ENCODE measurements at regions not wholly inside any gene's neighbourhood (a gene's known extent, or its start where the extent isn't known, plus 50 kb on each side); places are given as distances from the start of the nearest gene placed in this dataset.
"Not testable (repeated sequence)": the region's sequence is repeated elsewhere in the genome, so short reads cannot be mapped to it uniquely, and the experiment has no call there.

GRCh38 chr1:213687832-213688231, 299.9 kb upstream of the PROX1 start:
- CTCF ChIA-PET, result no interaction called here
- peaks cover 3% of the 10 kb centered on the region for H3K27me3 Mint-ChIP-seq
- H3K36me3 Mint-ChIP-seq, result no peaks in the 10 kb centered on the region
- no peak overlapping the region for H3K4me3 Mint-ChIP-seq
- no peak for DNase-seq
- no peaks in the 10 kb centered on the region for H3K4me1 Mint-ChIP-seq
- H3K27ac Mint-ChIP-seq, result no peak overlapping the region
- H3K9me3 Mint-ChIP-seq, result no peaks in the 10 kb centered on the region

- DNase-seq, result no peak
- no peak overlapping the region for H3K4me3 Mint-ChIP-seq
- CTCF ChIA-PET, result interaction anchor here (0.5 kb wide), 1 partner anchor 107 kb away, joined by 3 read pairs; no protein-coding TSS in a partner anchor
- no peaks in the 10 kb centered on the region for H3K9me3 Mint-ChIP-seq
- no peaks in the 10 kb centered on the region for H3K36me3 Mint-ChIP-seq
- H3K4me1 Mint-ChIP-seq, result no peaks in the 10 kb centered on the region
- H3K27ac Mint-ChIP-seq, result no peak overlapping the region
- H3K27me3 Mint-ChIP-seq, result peaks cover 3% of the 10 kb centered on the region
Observed at GRCh38 chr1:213688655-213689054, 299.1 kb upstream of the PROX1 start.

GRCh38 chr1:213689260-213689659, 298.5 kb upstream of the PROX1 start:
- no peaks in the 10 kb centered on the region for H3K4me1 Mint-ChIP-seq
- CTCF ChIA-PET, result interaction anchor here (0.5 kb wide), 1 partner anchor 108 kb away, joined by 3 read pairs; no protein-coding TSS in a partner anchor
- H3K27ac Mint-ChIP-seq, result no peak overlapping the region
- no peak for DNase-seq
- H3K36me3 Mint-ChIP-seq, result no peaks in the 10 kb centered on the region
- H3K9me3 Mint-ChIP-seq, result no peaks in the 10 kb centered on the region
- no peak overlapping the region for H3K4me3 Mint-ChIP-seq
- peaks cover 3% of the 10 kb centered on the region for H3K27me3 Mint-ChIP-seq

GRCh38 chr1:213690341-213690917, 297.3 kb upstream of the PROX1 start:
- no peak overlapping the region for H3K4me3 Mint-ChIP-seq
- H3K9me3 Mint-ChIP-seq, result no peaks in the 10 kb centered on the region
- H3K36me3 Mint-ChIP-seq, result no peaks in the 10 kb centered on the region
- CTCF ChIA-PET, result no interaction called here
- no peaks in the 10 kb centered on the region for H3K4me1 Mint-ChIP-seq
- no peaks in the 10 kb centered on the region for H3K27me3 Mint-ChIP-seq
- no peak for DNase-seq
- H3K27ac Mint-ChIP-seq, result no peak overlapping the region

- CTCF ChIA-PET, result no interaction called here
- DNase-seq, result no peak
- H3K4me1 Mint-ChIP-seq, result no peaks in the 10 kb centered on the region
- H3K27me3 Mint-ChIP-seq, result no peaks in the 10 kb centered on the region
- H3K27ac Mint-ChIP-seq, result no peak overlapping the region
- no peaks in the 10 kb centered on the region for H3K36me3 Mint-ChIP-seq
- H3K9me3 Mint-ChIP-seq, result peaks cover 2% of the 10 kb centered on the region
- no peak overlapping the region for H3K4me3 Mint-ChIP-seq
Observed at GRCh38 chr1:213692321-213692720, 295.5 kb upstream of the PROX1 start.

- DNase-seq, result no peak
- H3K27me3 Mint-ChIP-seq, result no peaks in the 10 kb centered on the region
- H3K9me3 Mint-ChIP-seq, result peaks cover 2% of the 10 kb centered on the region
- no peak overlapping the region for H3K4me3 Mint-ChIP-seq
- H3K27ac Mint-ChIP-seq, result no peak overlapping the region
- H3K36me3 Mint-ChIP-seq, result no peaks in the 10 kb centered on the region
- CTCF ChIA-PET, result no interaction called here
- no peaks in the 10 kb centered on the region for H3K4me1 Mint-ChIP-seq
Observed at GRCh38 chr1:213693864-213694263, 293.9 kb upstream of the PROX1 start.

GRCh38 chr1:213697192-213697802, 290.5 kb upstream of the PROX1 start:
- Mint-ChIP-seq H3K27ac (no peak overlapping the region), H3K36me3 (no peaks in the 10 kb centered on the region), H3K9me3 (peaks cover 2% of the 10 kb centered on the region), H3K4me1 (no peaks in the 10 kb centered on the region), H3K4me3 (no peak overlapping the region), H3K27me3 (no peaks in the 10 kb centered on the region)
- CTCF ChIA-PET, result no interaction called here
- no peak for DNase-seq

- no peaks in the 10 kb centered on the region for H3K36me3 Mint-ChIP-seq
- no peak overlapping the region for H3K4me3 Mint-ChIP-seq
- H3K4me1 Mint-ChIP-seq, result no peaks in the 10 kb centered on the region
- CTCF ChIA-PET, result no interaction called here
- no peaks in the 10 kb centered on the region for H3K27me3 Mint-ChIP-seq
- H3K9me3 Mint-ChIP-seq, result peaks cover 2% of the 10 kb centered on the region
- no peak overlapping the region for H3K27ac Mint-ChIP-seq
- no peak for DNase-seq
Observed at GRCh38 chr1:213698092-213698702, 289.6 kb upstream of the PROX1 start.

GRCh38 chr1:213702703-213703102, 285.1 kb upstream of the PROX1 start:
- H3K4me1 Mint-ChIP-seq, result no peaks in the 10 kb centered on the region
- no peak for DNase-seq
- peaks cover 2% of the 10 kb centered on the region for H3K9me3 Mint-ChIP-seq
- no peak overlapping the region for H3K4me3 Mint-ChIP-seq
- H3K27me3 Mint-ChIP-seq, result no peaks in the 10 kb centered on the region
- CTCF ChIA-PET, result no interaction called here
- H3K36me3 Mint-ChIP-seq, result no peaks in the 10 kb centered on the region
- H3K27ac Mint-ChIP-seq, result no peak overlapping the region

- H3K27ac Mint-ChIP-seq, result no peak overlapping the region
- no peak overlapping the region for H3K4me3 Mint-ChIP-seq
- no peaks in the 10 kb centered on the region for H3K27me3 Mint-ChIP-seq
- H3K9me3 Mint-ChIP-seq, result peaks cover 8% of the 10 kb centered on the region
- H3K36me3 Mint-ChIP-seq, result no peaks in the 10 kb centered on the region
- H3K4me1 Mint-ChIP-seq, result no peaks in the 10 kb centered on the region
- CTCF ChIA-PET, result no interaction called here
- DNase-seq, result no peak
Observed at GRCh38 chr1:213704941-213705340, 282.8 kb upstream of the PROX1 start.

- CTCF ChIA-PET, H3K27ac Mint-ChIP-seq, H3K27me3 Mint-ChIP-seq, H3K36me3 Mint-ChIP-seq, H3K4me3 Mint-ChIP-seq: not testable (repeated sequence)
- DNase-seq, result peak; percentile 36
- peaks cover 14% of the 10 kb centered on the region for H3K9me3 Mint-ChIP-seq
- H3K4me1 Mint-ChIP-seq, result peaks cover 11% of the 10 kb centered on the region
Observed at GRCh38 chr1:213711833-213712490, 275.8 kb upstream of the PROX1 start.

- CTCF ChIA-PET, result no interaction called here
- H3K9me3 Mint-ChIP-seq, result peaks cover 14% of the 10 kb centered on the region
- H3K27me3 Mint-ChIP-seq, result no peaks in the 10 kb centered on the region
- H3K36me3 Mint-ChIP-seq, result no peaks in the 10 kb centered on the region
- no peak overlapping the region for H3K27ac Mint-ChIP-seq
- H3K4me1 Mint-ChIP-seq, result peaks cover 11% of the 10 kb centered on the region
- no peak for DNase-seq
- no peak overlapping the region for H3K4me3 Mint-ChIP-seq
Observed at GRCh38 chr1:213714645-213715044, 273.1 kb upstream of the PROX1 start.

GRCh38 chr1:213715182-213715581, 272.6 kb upstream of the PROX1 start:
- DNase-seq, result no peak
- CTCF ChIA-PET, result no interaction called here
- Mint-ChIP-seq H3K27ac (no peak overlapping the region), H3K27me3 (no peaks in the 10 kb centered on the region), H3K4me1 (peaks cover 11% of the 10 kb centered on the region), H3K4me3 (no peak overlapping the region), H3K9me3 (peaks cover 9% of the 10 kb centered on the region), H3K36me3 (no peaks in the 10 kb centered on the region)

GRCh38 chr1:213719462-213719861, 268.3 kb upstream of the PROX1 start:
- H3K36me3 Mint-ChIP-seq, result no peaks in the 10 kb centered on the region
- H3K4me1 Mint-ChIP-seq, result no peaks in the 10 kb centered on the region
- H3K27ac Mint-ChIP-seq, result no peak overlapping the region
- DNase-seq, result no peak
- no peak overlapping the region for H3K4me3 Mint-ChIP-seq
- peaks cover 16% of the 10 kb centered on the region for H3K9me3 Mint-ChIP-seq
- H3K27me3 Mint-ChIP-seq, result no peaks in the 10 kb centered on the region
- CTCF ChIA-PET, result no interaction called here

- Mint-ChIP-seq H3K9me3 (peaks cover 16% of the 10 kb centered on the region), H3K4me1 (no peaks in the 10 kb centered on the region), H3K27ac (no peak overlapping the region), H3K4me3 (no peak overlapping the region), H3K27me3 (no peaks in the 10 kb centered on the region), H3K36me3 (no peaks in the 10 kb centered on the region)
- CTCF ChIA-PET, result no interaction called here
- DNase-seq, result no peak
Observed at GRCh38 chr1:213720032-213720431, 267.7 kb upstream of the PROX1 start.

Measured in activated naive CD4-positive, alpha-beta T cell treated with anti-CD3 and anti-CD28 coated beads, Interleukin-2, amount 10 ng/mL, durations not matched to agents 7 days and 5 days (primary cell).